Esophagus muscularis mucosa (tissue), 4 donors: ENCODE measurements at regions not wholly inside any gene's neighbourhood (a gene's known extent, or its start where the extent isn't known, plus 50 kb on each side); places are given as distances from the start of the nearest gene placed in this dataset.
"Not testable (repeated sequence)": the region's sequence is repeated elsewhere in the genome, so short reads cannot be mapped to it uniquely, and the experiment has no call there.

Experiments
- EP300 ChIP-seq: sonication (generic); formaldehyde crosslinking; IDR thresholded peaks from one replicate; pipeline ENCODE4 v1.6.1; 2017; ENCODE audit warnings: antibody characterized with exemption
- POLR2A ChIP-seq: fragments of 450-650 bp; IDR thresholded peaks from one replicate; pipeline ENCODE4 v1.6.1; 2017; ENCODE audit warnings: antibody characterized with exemption, moderate library complexity, mild to moderate bottlenecking, low read depth
- TF ChIP-seq, protein P1 (sequence below), 3 experiments: fragments of 200-600 bp in 2 of 3; fragments of 450-650 bp in 1 of 3; sonication (generic) in 2 of 3; IDR thresholded peaks; one replicate each; pipeline ENCODE4 v1.5.1; 2017 to 2019; ENCODE audit warnings: antibody characterized with exemption in 3 of 3, mild to moderate bottlenecking in 2 of 3, moderate library complexity in 1 of 3

DNA sequence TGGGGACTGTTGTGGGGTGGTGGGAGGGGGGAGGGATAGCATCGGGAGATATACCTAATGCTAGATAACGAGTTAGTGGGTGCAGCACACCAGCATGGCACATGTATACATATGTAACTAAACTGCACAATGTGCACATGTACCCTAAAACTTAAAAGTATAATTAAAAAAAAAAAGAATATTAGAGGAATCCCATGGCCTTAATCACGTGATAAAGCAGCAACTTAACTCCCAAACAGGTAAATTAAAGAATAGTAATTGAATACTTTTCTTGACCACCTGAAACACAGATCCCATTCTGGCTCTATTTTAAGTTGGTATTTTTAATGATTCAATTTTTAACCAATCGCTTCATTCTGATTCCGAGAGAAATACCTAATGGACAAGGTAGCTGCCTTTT, 56.9 kb upstream of the THBS1 start:
- TF ChIP-seq, protein P1, sequence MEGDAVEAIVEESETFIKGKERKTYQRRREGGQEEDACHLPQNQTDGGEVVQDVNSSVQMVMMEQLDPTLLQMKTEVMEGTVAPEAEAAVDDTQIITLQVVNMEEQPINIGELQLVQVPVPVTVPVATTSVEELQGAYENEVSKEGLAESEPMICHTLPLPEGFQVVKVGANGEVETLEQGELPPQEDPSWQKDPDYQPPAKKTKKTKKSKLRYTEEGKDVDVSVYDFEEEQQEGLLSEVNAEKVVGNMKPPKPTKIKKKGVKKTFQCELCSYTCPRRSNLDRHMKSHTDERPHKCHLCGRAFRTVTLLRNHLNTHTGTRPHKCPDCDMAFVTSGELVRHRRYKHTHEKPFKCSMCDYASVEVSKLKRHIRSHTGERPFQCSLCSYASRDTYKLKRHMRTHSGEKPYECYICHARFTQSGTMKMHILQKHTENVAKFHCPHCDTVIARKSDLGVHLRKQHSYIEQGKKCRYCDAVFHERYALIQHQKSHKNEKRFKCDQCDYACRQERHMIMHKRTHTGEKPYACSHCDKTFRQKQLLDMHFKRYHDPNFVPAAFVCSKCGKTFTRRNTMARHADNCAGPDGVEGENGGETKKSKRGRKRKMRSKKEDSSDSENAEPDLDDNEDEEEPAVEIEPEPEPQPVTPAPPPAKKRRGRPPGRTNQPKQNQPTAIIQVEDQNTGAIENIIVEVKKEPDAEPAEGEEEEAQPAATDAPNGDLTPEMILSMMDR (IDR thresholded peaks at IDR 0.05), result not testable (repeated sequence)
- TF ChIP-seq POLR2A, EP300: not testable (repeated sequence)
